H1 (cell line): ENCODE measurements at regions not wholly inside any gene's neighbourhood (a gene's known extent, or its start where the extent isn't known, plus 50 kb on each side); places are given as distances from the start of the nearest gene placed in this dataset.

Experiments used
- CTCF ChIA-PET: fragments of 300-600 bp; sonication (Branson Sonifier 250); formaldehyde crosslinking; loops from one replicate; lab custom pipeline; 2021; ENCODE audit not compliant: partially characterized antibody; lab: Charles Lee
- POLR2A ChIA-PET: fragments of 300-600 bp; sonication (Branson Sonifier 250); formaldehyde crosslinking; loops from one replicate; lab custom pipeline; 2021; ENCODE audit warnings: inconsistent platforms; ENCODE audit not compliant: partially characterized antibody; lab: Charles Lee
- DNase-seq, 2 experiments: peaks; one replicate each; pipeline versions ENCODE4 v3.0.0 to v3.0.0-alpha.2; 2010 to 2022; ENCODE audit warnings: low spot score in 2 of 2, low read depth in 1 of 2, mixed read lengths in 1 of 2
- FAIRE-seq: peaks from 2 replicates; lab custom pipeline; 2011; peaks lifted over from hg19 to GRCh38; lab: Jason Lieb, UNC
- H2AFZ ChIP-seq: 2 replicates; pipeline ENCODE4 v1.8.1; 2012; ENCODE audit warnings: low read length, inconsistent platforms
- H2AK5ac ChIP-seq: 2 replicates; pipeline ENCODE4 v1.6.1; 2013; ENCODE audit warnings: low read depth, low read length
- H2BK120ac ChIP-seq: replicated peaks from 2 replicates; pipeline ENCODE3; 2013; ENCODE audit warnings: low read depth, low read length, inconsistent platforms
- H2BK12ac ChIP-seq: 2 replicates; pipeline ENCODE4 v1.6.1; 2013; ENCODE audit warnings: low read depth, low read length
- H2BK15ac ChIP-seq: 2 replicates; pipeline ENCODE4 v1.6.1; 2013; ENCODE audit warnings: low read length
- H2BK20ac ChIP-seq: 2 replicates; pipeline ENCODE4 v1.6.1; 2013; ENCODE audit warnings: low read length
- H2BK5ac ChIP-seq: 2 replicates; pipeline ENCODE4 v1.6.1; 2013; ENCODE audit warnings: low read depth, low read length
- H3K14ac ChIP-seq: 2 replicates; pipeline ENCODE4 v1.6.1; 2013; ENCODE audit warnings: inconsistent platforms; ENCODE audit not compliant: insufficient read length
- H3K18ac ChIP-seq: 2 replicates; pipeline ENCODE4 v1.6.1; 2013; ENCODE audit warnings: low read length; ENCODE audit errors: extremely low read depth
- H3K23ac ChIP-seq: 2 replicates; pipeline ENCODE4 v1.6.1; 2013; ENCODE audit warnings: inconsistent platforms; ENCODE audit not compliant: insufficient read length
- H3K23me2 ChIP-seq: 2 replicates; pipeline ENCODE4 v1.6.1; 2013; ENCODE audit warnings: low read depth, low read length
- H3K27ac ChIP-seq: 2 replicates; pipeline ENCODE4 v1.6.1; 2011; ENCODE audit warnings: low read depth, low read length, inconsistent platforms
- H3K27me3 ChIP-seq, 4 experiments: replicated peaks in 1 of 4; 1 replicate in 1 of 4; 2 replicates in 3 of 4; pipeline versions ENCODE4 v1.6.1 to v1.8.1; 2011 to 2013; ENCODE audit warnings: low read length in 3 of 4, mild to moderate bottlenecking in 3 of 4, inconsistent platforms in 2 of 4, mixed read lengths in 2 of 4, moderate library complexity in 1 of 4; ENCODE audit not compliant: control insufficient read depth in 3 of 4, insufficient read depth in 3 of 4; ENCODE audit errors: extremely low read depth in 1 of 4
- H3K36me3 ChIP-seq, 4 experiments: 2 replicates each; pipeline versions ENCODE4 v1.6.1 to v1.8.1; 2011 to 2013; ENCODE audit warnings: mild to moderate bottlenecking in 4 of 4, low read length in 3 of 4, moderate library complexity in 2 of 4, control low read depth in 1 of 4, inconsistent platforms in 1 of 4; ENCODE audit not compliant: insufficient read depth in 4 of 4, control insufficient read depth in 2 of 4
- H3K4ac ChIP-seq: replicated peaks from 2 replicates; pipeline ENCODE3; 2013; ENCODE audit warnings: low read length, low read depth, mixed read lengths, inconsistent platforms; ENCODE audit not compliant: insufficient read length
- H3K4me1 ChIP-seq, 4 experiments: replicated peaks in 1 of 4; 1 replicate in 1 of 4; 2 replicates in 3 of 4; pipeline versions ENCODE4 v1.6.1 to v1.8.1; 2011 to 2013; ENCODE audit warnings: low read length in 3 of 4, inconsistent platforms in 2 of 4, mixed read lengths in 1 of 4; ENCODE audit not compliant: insufficient read depth in 4 of 4, control insufficient read depth in 3 of 4
- H3K4me2 ChIP-seq, 2 experiments: 2 replicates each; pipeline versions ENCODE4 v1.6.1 to v1.8.1; 2011 to 2013; ENCODE audit warnings: low read depth in 2 of 2, low read length in 2 of 2, control low read depth in 1 of 2, inconsistent platforms in 1 of 2, mild to moderate bottlenecking in 1 of 2; ENCODE audit not compliant: insufficient read depth in 1 of 2
- H3K4me3 ChIP-seq, 4 experiments: fragments of 200-600, 300-600 bp in 1 of 4; sonication (generic), shearing (Covaris generic), sonication (Bioruptor Twin) in 1 of 4; 2 replicates each; pipeline versions ENCODE4 v1.5.1 to v1.8.1; 2011 to 2016; ENCODE audit warnings: low read length in 4 of 4, low read depth in 3 of 4, control low read depth in 2 of 4, inconsistent platforms in 2 of 4, mild to moderate bottlenecking in 2 of 4, mixed read lengths in 1 of 4, moderate library complexity in 1 of 4; ENCODE audit not compliant: insufficient read depth in 2 of 4; ENCODE audit errors: extremely low read depth in 1 of 4
- H3K56ac ChIP-seq: replicated peaks from 2 replicates; pipeline ENCODE3; 2013; ENCODE audit warnings: low read depth, mild to moderate bottlenecking, mixed read lengths, low read length, inconsistent platforms; ENCODE audit not compliant: insufficient read length
- H3K79me1 ChIP-seq: 2 replicates; pipeline ENCODE4 v1.6.1; 2013; ENCODE audit warnings: low read depth, low read length, control low read depth
- H3K79me2 ChIP-seq, 2 experiments: 2 replicates each; pipeline versions ENCODE4 v1.6.1 to v1.8.1; 2012 to 2013; ENCODE audit warnings: low read length in 2 of 2, mild to moderate bottlenecking in 2 of 2, inconsistent platforms in 1 of 2; ENCODE audit not compliant: insufficient read depth in 2 of 2, control insufficient read depth in 1 of 2
- H3K9ac ChIP-seq, 4 experiments: replicated peaks in 1 of 4; 1 replicate in 1 of 4; 2 replicates in 3 of 4; pipeline versions ENCODE4 v1.6.1 to v1.8.1; 2011 to 2013; ENCODE audit warnings: low read depth in 3 of 4, low read length in 3 of 4, control low read depth in 2 of 4, mild to moderate bottlenecking in 2 of 4, moderate library complexity in 2 of 4, inconsistent platforms in 1 of 4; ENCODE audit errors: extremely low read depth in 1 of 4
- H3K9me3 ChIP-seq, 2 experiments: 2 replicates each; pipeline versions ENCODE4 v1.6.1 to v1.8.1; 2012 to 2013; ENCODE audit warnings: mild to moderate bottlenecking in 2 of 2, moderate library complexity in 2 of 2, control low read depth in 1 of 2, inconsistent platforms in 1 of 2, low read depth in 1 of 2, low read length in 1 of 2, mixed read lengths in 1 of 2; ENCODE audit not compliant: insufficient read depth in 2 of 2
- H4K20me1 ChIP-seq, 2 experiments: replicated peaks in 1 of 2; 2 replicates each; pipeline versions ENCODE3 to v1.8.1; 2011 to 2013; ENCODE audit warnings: inconsistent platforms in 2 of 2, low read length in 2 of 2, mild to moderate bottlenecking in 1 of 2; ENCODE audit not compliant: insufficient read depth in 2 of 2, control insufficient read depth in 1 of 2
- H4K5ac ChIP-seq: 2 replicates; pipeline ENCODE4 v1.6.1; 2013; ENCODE audit warnings: low read length, low read depth, mixed read lengths, inconsistent platforms; ENCODE audit not compliant: insufficient read length
- H4K8ac ChIP-seq: 2 replicates; pipeline ENCODE4 v1.8.0; 2013; ENCODE audit warnings: mild to moderate bottlenecking, moderate library complexity, low read length, inconsistent platforms; ENCODE audit not compliant: insufficient read depth; ENCODE audit errors: extremely low read depth
- H4K91ac ChIP-seq: replicated peaks from 2 replicates; pipeline ENCODE3; 2013; ENCODE audit warnings: low read length, mixed read lengths, inconsistent platforms; ENCODE audit not compliant: insufficient read length
- EGR1 ChIP-seq: IDR thresholded peaks from 2 replicates; pipeline ENCODE4 v1.6.1; 2011; ENCODE audit warnings: low read depth, low read length, borderline replicate concordance
- HDAC2 ChIP-seq, 2 experiments: fragments of 300-600 bp in 1 of 2; sonication (generic) in 1 of 2; IDR thresholded peaks; 2 replicates each; pipeline ENCODE4 v1.6.1; 2011 to 2012; ENCODE audit warnings: low read depth in 2 of 2, low read length in 2 of 2, mild to moderate bottlenecking in 2 of 2, moderate library complexity in 2 of 2, borderline replicate concordance in 1 of 2, inconsistent platforms in 1 of 2
- JUND ChIP-seq: IDR thresholded peaks from 2 replicates; pipeline ENCODE4 v1.6.1; 2011; ENCODE audit warnings: mild to moderate bottlenecking, improper control_type of control experiment, low read length
- KDM5A ChIP-seq: fragments of 200-600 bp; IDR thresholded peaks from 2 replicates; pipeline ENCODE4 v1.7.1; 2012; ENCODE audit warnings: mild to moderate bottlenecking, low read length, inconsistent platforms, mixed read lengths
- MAFK ChIP-seq: IDR thresholded peaks from 2 replicates; pipeline ENCODE4 v1.6.1; 2012; ENCODE audit warnings: low read depth, mild to moderate bottlenecking, improper control_type of control experiment, low read length
- NANOG ChIP-seq: IDR thresholded peaks from 2 replicates; pipeline ENCODE4 v1.6.1; 2011; ENCODE audit warnings: low read length, low read depth, mild to moderate bottlenecking, inconsistent platforms; ENCODE audit not compliant: insufficient read depth, poor library complexity, severe bottlenecking
- SIN3A ChIP-seq, 2 experiments: IDR thresholded peaks in 1 of 2; conservative IDR thresholded peaks in 1 of 2; 2 replicates each; pipeline ENCODE4 v1.6.1; 2011 to 2012; ENCODE audit warnings: low read length in 2 of 2, improper control_type of control experiment in 1 of 2, low read depth in 1 of 2, mild to moderate bottlenecking in 1 of 2
- SIRT6 ChIP-seq: IDR thresholded peaks from one replicate; pipeline ENCODE4 v1.7.1; 2012; ENCODE audit warnings: low read length, inconsistent platforms
- SP2 ChIP-seq: IDR thresholded peaks from 2 replicates; pipeline ENCODE4 v1.6.1; 2012; ENCODE audit warnings: mild to moderate bottlenecking, low read length, inconsistent platforms
- TAF7 ChIP-seq: optimal IDR thresholded peaks from 2 replicates; pipeline ENCODE3; 2011; ENCODE audit warnings: low read depth, mild to moderate bottlenecking, inconsistent platforms, low read length, moderate library complexity, borderline replicate concordance
- TCF12 ChIP-seq: IDR thresholded peaks from 2 replicates; pipeline ENCODE4 v1.6.1; 2011; ENCODE audit warnings: low read depth, mild to moderate bottlenecking, low read length
- TEAD4 ChIP-seq: IDR thresholded peaks from 2 replicates; pipeline ENCODE4 v1.6.1; 2012; ENCODE audit warnings: low read depth, low read length, inconsistent platforms, mixed read lengths
- USF2 ChIP-seq: IDR thresholded peaks from 2 replicates; pipeline ENCODE4 v1.6.1; 2011; ENCODE audit warnings: low read length, improper control_type of control experiment
- WGBS, 2 experiments: shearing (Covaris generic) in 1 of 2; methylation state at CpG; one replicate each; pipeline versions ENCODE4 v1.1.6 to v1.1.7; 2013 to 2015; ENCODE audit warnings: low lambda C conversion rate in 2 of 2, mixed read lengths in 2 of 2, inconsistent platforms in 1 of 2, low coverage in 1 of 2, missing lambda C conversion rate in 1 of 2; ENCODE audit not compliant: insufficient replicate concordance in 2 of 2, insufficient coverage in 1 of 2, insufficient read length in 1 of 2; ENCODE audit errors: extremely low coverage in 1 of 2, missing lambda C conversion rate in 1 of 2; 5-methylcytosine and 5-hydroxymethylcytosine counted together

GRCh38 chr11:91082255-91082654, 859.4 kb upstream of the CHORDC1 start:
- Histone ChIP-seq H3K4me2 (no peak overlapping the region), H2BK120ac (no peak overlapping the region), H4K91ac (no peak overlapping the region), H3K4ac (no peak overlapping the region), H3K36me3 (no peaks in the 10 kb centered on the region), H2BK20ac (no peak overlapping the region), H3K27me3 (no peaks in the 10 kb centered on the region), H2BK5ac (no peak overlapping the region), H4K20me1 (no peaks in the 10 kb centered on the region), H3K56ac (no peak overlapping the region), H2AFZ (no peak overlapping the region), H2BK15ac (no peak overlapping the region), H3K14ac (no peak overlapping the region), H3K18ac (no peak overlapping the region), H3K23me2 (no peaks in the 10 kb centered on the region), H3K9me3 (no peaks in the 10 kb centered on the region), H2BK12ac (no peak overlapping the region), H3K79me1 (no peaks in the 10 kb centered on the region), H4K5ac (no peak overlapping the region), H4K8ac (no peak overlapping the region), H3K9ac (no peak overlapping the region), H3K27ac (no peak overlapping the region), H3K4me3 (no peak overlapping the region), H2AK5ac (no peak overlapping the region), H3K79me2 (no peaks in the 10 kb centered on the region), H3K4me1 (no peaks in the 10 kb centered on the region), H3K23ac (no peak overlapping the region)
- ChIA-PET POLR2A (no interaction called here), CTCF (no interaction called here)
- FAIRE-seq (no peak), DNase-seq (no peak)
- no peak for TF ChIP-seq TEAD4
- TF ChIP-seq EGR1: no peak
- no peak for TF ChIP-seq JUND
- TF ChIP-seq USF2: no peak
- no peak for TF ChIP-seq SIRT6
- TF ChIP-seq SIN3A (conservative IDR thresholded peaks at IDR 0.05 in 1 of 2, IDR thresholded peaks at IDR 0.05 in 1 of 2; ENCODE audit: low read depth in 1 of 2, low read length in 2 of 2): no peak
- TF ChIP-seq MAFK: no peak
- no peak for TF ChIP-seq TAF7
- no peak for TF ChIP-seq KDM5A
- no peak for TF ChIP-seq TCF12
- TF ChIP-seq HDAC2 (IDR thresholded peaks at IDR 0.05; ENCODE audit: borderline replicate concordance in 1 of 2, low read depth in 2 of 2, low read length in 2 of 2): no peak
- no peak for TF ChIP-seq NANOG
- no peak for TF ChIP-seq SP2
- WGBS, 2 experiments: 83% methylated on average over 1 of the region's 1 CpG; no CpG with 5 or more reads in 1 of the 2 experiments
